Spleen (tissue), 11 donors: ENCODE measurements at regions not wholly inside any gene's neighbourhood (a gene's known extent, or its start where the extent isn't known, plus 50 kb on each side); places are given as distances from the start of the nearest gene placed in this dataset.

ENCODE experiments used
- DNase-seq: peaks from one replicate; pipeline ENCODE4 v3.0.0-alpha.2; 2020
- H3K27ac ChIP-seq, 8 donors: fragments of 200-600 bp; sonication (generic) in 7 of 8; 1 replicate in 4 of 8; 2 replicates in 4 of 8; pipeline versions ENCODE4 v1.5.0 to v1.8.0; 2016 to 2021; ENCODE audit warnings: inconsistent platforms in 4 of 8, mild to moderate bottlenecking in 4 of 8, moderate library complexity in 1 of 8
- H3K27me3 ChIP-seq, 7 donors: fragments of 200-600 bp; sonication (generic) in 6 of 7; replicated peaks in 1 of 7; 1 replicate in 4 of 7; 2 replicates in 3 of 7; pipeline versions ENCODE4 v1.5.0 to v1.8.0; 2016 to 2021; ENCODE audit warnings: inconsistent platforms in 3 of 7, mild to moderate bottlenecking in 1 of 7
- H3K36me3 ChIP-seq, 6 donors: fragments of 200-600 bp; sonication (generic) in 5 of 6; 1 replicate in 4 of 6; 2 replicates in 2 of 6; pipeline versions ENCODE4 v1.5.0 to v1.8.0; 2016 to 2021; ENCODE audit warnings: inconsistent platforms in 2 of 6
- H3K4me1 ChIP-seq, 6 donors: fragments of 200-600 bp; sonication (generic) in 5 of 6; 1 replicate in 3 of 6; 2 replicates in 3 of 6; pipeline versions ENCODE4 v1.5.0 to v1.8.0; 2016 to 2021; ENCODE audit warnings: inconsistent platforms in 3 of 6
- H3K4me3 ChIP-seq, 8 donors: fragments of 200-600 bp; sonication (generic) in 7 of 8; 1 replicate in 4 of 8; 2 replicates in 4 of 8; pipeline versions ENCODE4 v1.5.0 to v1.8.0; 2016 to 2021; ENCODE audit warnings: inconsistent platforms in 4 of 8, mild to moderate bottlenecking in 4 of 8, moderate library complexity in 2 of 8
- H3K9me3 ChIP-seq, 8 donors: fragments of 200-600 bp; sonication (generic) in 7 of 8; 1 replicate in 4 of 8; 2 replicates in 4 of 8; pipeline versions ENCODE4 v1.5.0 to v1.8.0; 2016 to 2021; ENCODE audit warnings: inconsistent platforms in 4 of 8
- CTCF ChIP-seq, 11 experiments: fragments of 200-600 bp in 7 of 11; fragments of 450-650 bp in 4 of 11; sonication (generic) in 4 of 11; IDR thresholded peaks in 8 of 11; conservative IDR thresholded peaks in 3 of 11; 1 replicate in 7 of 11; 2 replicates in 4 of 11; pipeline versions ENCODE4 v1.4.0 to v1.8.0; 2016 to 2021; ENCODE audit warnings: antibody characterized with exemption in 11 of 11, inconsistent platforms in 4 of 11, mild to moderate bottlenecking in 1 of 11
- POLR2A ChIP-seq, 3 donors: fragments of 450-650 bp; IDR thresholded peaks; one replicate each; pipeline ENCODE4 v1.5.1; 2017; ENCODE audit warnings: antibody characterized with exemption in 3 of 3, mild to moderate bottlenecking in 1 of 3
- POLR2AphosphoS5 ChIP-seq, 3 donors: sonication (generic); formaldehyde crosslinking; IDR thresholded peaks; one replicate each; pipeline ENCODE4 v1.5.1; 2017; ENCODE audit warnings: antibody characterized with exemption in 3 of 3
- WGBS, 5 donors: extraction: QIAGEN DNeasy Blood & Tissue Kit in 3 of 5; methylation state at CpG; one replicate each; pipeline versions ENCODE4 v1.1.5 to v1.1.7; 2013 to 2018; 5-methylcytosine and 5-hydroxymethylcytosine counted together
- intact Hi-C: fragments of 100-400 bp; cut with DNase I; formaldehyde crosslinking; loops from one replicate; pipeline ENCODE4 v1.15.0; 2023; ENCODE audit warnings: low total_unique reads
- donor health status: healthy with polysubstance abuse.
- donor health status: DM: no; HTN: no; CAD: no; lungs with moderate emphysema.
- donor health status: DM: no; HTN: no; CAD: no.
- donor health status: Bipolar disorder and iron deficiency.
- donor health status: healthy.
- donor health status: DM: no; HTN: no; CAD: no.
- donor health status: DM: yes; HTN: yes; CAD: no.

GRCh38 chr1:201702936-201703335, 126.0 kb upstream of the IPO9 start:
- intact Hi-C loops, result loop anchor here (5.0 kb wide), 1 partner anchor 146 kb away; no protein-coding TSS in a partner anchor
- no peak for DNase-seq

GRCh38 chr1:201703621-201704438, 125.1 kb upstream of the IPO9 start:
- peaks cover 0 to 13% (median 6%) of the 10 kb centered on the region in 6 donors for H3K4me1 ChIP-seq
- H3K36me3 ChIP-seq, result no peaks in the 10 kb centered on the region
- peak overlapping the region in 2 of 8 donors; percentile 22 to 48 for H3K27ac ChIP-seq
- peaks cover 0 to 9% (median 5%) of the 10 kb centered on the region in 8 donors for H3K9me3 ChIP-seq
- WGBS, 5 donors, result 34 to 43% (median 39%) methylated on average over 12 to 23 of the region's 23 CpGs
- TF ChIP-seq CTCF (IDR thresholded peaks at IDR 0.05 in 8 of 11, conservative IDR thresholded peaks at IDR 0.05 in 3 of 11), result peak; percentile 73 to 98 (median 90)
- peak in 2 of 3 donors; percentile 51 to 67 for TF ChIP-seq POLR2AphosphoS5 (IDR thresholded peaks at IDR 0.05)
- TF ChIP-seq POLR2A (IDR thresholded peaks at IDR 0.05), result no peak
- intact Hi-C loops, result loop anchor here (5.0 kb wide), 1 partner anchor 147 kb away; no protein-coding TSS in a partner anchor
- H3K4me3 ChIP-seq, result no peak overlapping the region
- H3K27me3 ChIP-seq, result peaks cover 0 to 21% (median 0%) of the 10 kb centered on the region in 7 donors
- DNase-seq, result peak; percentile 93

More at GRCh38 chr1:201702936-201703335, 126.0 kb upstream of the IPO9 start:
- 62 to 82% (median 75%) methylated on average over 2 of the region's 2 CpGs for WGBS, 5 donors
- H3K36me3 ChIP-seq, result no peaks in the 10 kb centered on the region
- TF ChIP-seq POLR2AphosphoS5 (IDR thresholded peaks at IDR 0.05) (no peak), POLR2A (IDR thresholded peaks at IDR 0.05) (no peak), CTCF (IDR thresholded peaks at IDR 0.05 in 8 of 11, conservative IDR thresholded peaks at IDR 0.05 in 3 of 11) (no peak)
- peaks cover 0 to 9% (median 5%) of the 10 kb centered on the region in 8 donors for H3K9me3 ChIP-seq
- no peak overlapping the region for H3K4me3 ChIP-seq
- H3K4me1 ChIP-seq, result peaks cover 0 to 13% (median 6%) of the 10 kb centered on the region in 6 donors
- peaks cover 0 to 21% (median 0%) of the 10 kb centered on the region in 7 donors for H3K27me3 ChIP-seq
- no peak overlapping the region for H3K27ac ChIP-seq

GRCh38 chr1:201704439-201704792, 124.5 kb upstream of the IPO9 start:
- no peak for DNase-seq
- Histone ChIP-seq H3K36me3 (no peaks in the 10 kb centered on the region), H3K4me1 (peaks cover 0 to 16% (median 8%) of the 10 kb centered on the region in 6 donors), H3K27me3 (peaks cover 0 to 21% (median 0%) of the 10 kb centered on the region in 7 donors), H3K27ac (no peak overlapping the region), H3K9me3 (peaks cover 0 to 9% (median 5%) of the 10 kb centered on the region in 8 donors), H3K4me3 (no peak overlapping the region)
- TF ChIP-seq CTCF (IDR thresholded peaks at IDR 0.05 in 8 of 11, conservative IDR thresholded peaks at IDR 0.05 in 3 of 11) (peak in 5 of 11 experiments; percentile 13 to 65 (median 43)), POLR2A (IDR thresholded peaks at IDR 0.05) (no peak)
- intact Hi-C loops, result loop anchor here (5.0 kb wide), 1 partner anchor 147 kb away; no protein-coding TSS in a partner anchor
- 48 to 55% (median 52%) methylated on average over 2 of the region's 2 CpGs for WGBS, 5 donors

GRCh38 chr1:201705389-201705788, 123.6 kb upstream of the IPO9 start:
- Histone ChIP-seq H3K36me3 (no peaks in the 10 kb centered on the region), H3K4me3 (no peak overlapping the region), H3K4me1 (peaks cover 0 to 20% (median 10%) of the 10 kb centered on the region in 6 donors), H3K9me3 (peaks cover 0 to 9% (median 5%) of the 10 kb centered on the region in 8 donors), H3K27ac (no peak overlapping the region), H3K27me3 (peaks cover 0 to 21% (median 0%) of the 10 kb centered on the region in 7 donors)
- no peak for DNase-seq
- 89 to 97% (median 92%) methylated on average over 9 of the region's 9 CpGs for WGBS, 5 donors
- TF ChIP-seq CTCF (IDR thresholded peaks at IDR 0.05 in 8 of 11, conservative IDR thresholded peaks at IDR 0.05 in 3 of 11), result no peak
- no peak for TF ChIP-seq POLR2AphosphoS5 (IDR thresholded peaks at IDR 0.05)
- no peak for TF ChIP-seq POLR2A (IDR thresholded peaks at IDR 0.05)
- intact Hi-C loops, result no loop called here
